Mammary epithelial cell (primary cell): ENCODE measurements at regions not wholly inside any gene's neighbourhood (a gene's known extent, or its start where the extent isn't known, plus 50 kb on each side); places are given as distances from the start of the nearest gene placed in this dataset.

Experiments
- EZH2 ChIP-seq: IDR thresholded peaks from 2 replicates; pipeline ENCODE4 v1.6.1; 2012; ENCODE audit warnings: low read length, inconsistent platforms, borderline replicate concordance
- TF ChIP-seq, protein P1 (sequence below), 2 donors: IDR thresholded peaks in 1 of 2; conservative IDR thresholded peaks in 1 of 2; 2 replicates each; pipeline ENCODE4 v1.5.1; 2011 to 2012; ENCODE audit warnings: inconsistent platforms in 2 of 2, low read length in 2 of 2, mild to moderate bottlenecking in 2 of 2, control low read depth in 1 of 2, low read depth in 1 of 2; ENCODE audit not compliant: insufficient read depth in 1 of 2; ENCODE audit errors: extremely low read depth in 1 of 2

DNA sequence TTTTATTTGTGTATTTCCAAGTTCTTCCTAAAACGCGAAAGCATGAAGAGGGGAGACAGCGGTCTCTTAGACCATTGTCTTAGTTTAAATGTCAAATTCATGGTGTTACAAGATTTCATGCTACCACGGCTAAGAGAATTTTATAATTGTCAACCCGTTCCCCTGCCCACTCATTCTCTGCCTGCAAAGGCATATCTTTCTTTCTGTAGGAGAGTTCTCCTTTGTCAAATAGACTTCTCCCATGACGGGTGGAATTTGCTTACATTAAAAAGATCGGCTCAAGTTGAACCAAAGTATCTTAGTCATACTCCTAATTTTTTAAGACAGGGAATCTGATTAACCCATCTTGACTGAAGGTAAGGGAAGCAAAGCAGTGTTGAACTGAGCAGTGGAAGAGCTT is 539.2 kb downstream of the REEP3 start:
- TF ChIP-seq, protein P1, sequence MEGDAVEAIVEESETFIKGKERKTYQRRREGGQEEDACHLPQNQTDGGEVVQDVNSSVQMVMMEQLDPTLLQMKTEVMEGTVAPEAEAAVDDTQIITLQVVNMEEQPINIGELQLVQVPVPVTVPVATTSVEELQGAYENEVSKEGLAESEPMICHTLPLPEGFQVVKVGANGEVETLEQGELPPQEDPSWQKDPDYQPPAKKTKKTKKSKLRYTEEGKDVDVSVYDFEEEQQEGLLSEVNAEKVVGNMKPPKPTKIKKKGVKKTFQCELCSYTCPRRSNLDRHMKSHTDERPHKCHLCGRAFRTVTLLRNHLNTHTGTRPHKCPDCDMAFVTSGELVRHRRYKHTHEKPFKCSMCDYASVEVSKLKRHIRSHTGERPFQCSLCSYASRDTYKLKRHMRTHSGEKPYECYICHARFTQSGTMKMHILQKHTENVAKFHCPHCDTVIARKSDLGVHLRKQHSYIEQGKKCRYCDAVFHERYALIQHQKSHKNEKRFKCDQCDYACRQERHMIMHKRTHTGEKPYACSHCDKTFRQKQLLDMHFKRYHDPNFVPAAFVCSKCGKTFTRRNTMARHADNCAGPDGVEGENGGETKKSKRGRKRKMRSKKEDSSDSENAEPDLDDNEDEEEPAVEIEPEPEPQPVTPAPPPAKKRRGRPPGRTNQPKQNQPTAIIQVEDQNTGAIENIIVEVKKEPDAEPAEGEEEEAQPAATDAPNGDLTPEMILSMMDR (conservative IDR thresholded peaks at IDR 0.05 in 1 of 2, IDR thresholded peaks at IDR 0.05 in 1 of 2; ENCODE audit: extremely low read depth in 1 of 2, insufficient read depth in 1 of 2, low read depth in 1 of 2, low read length in 2 of 2) = no peak
- no peak for TF ChIP-seq EZH2
